ENCODE measurements at regions not wholly inside any gene's neighbourhood (a gene's known extent, or its start where the extent isn't known, plus 50 kb on each side); places are given as distances from the start of the nearest gene placed in this dataset.

GRCh38 chr16:9458816-9459215 lies 367.4 kb downstream of the HAPSTR1 start:
- DNase-seq (ENCODE audit: low read depth in 2 of 2), result no peak

- DNase-seq (ENCODE audit: low read depth in 2 of 2), result no peak
These were observed 371.5 kb downstream of the HAPSTR1 start for GRCh38 chr16:9462984-9463383.

- DNase-seq (ENCODE audit: low read depth in 2 of 2), result no peak
These were observed 372.0 kb downstream of the HAPSTR1 start for GRCh38 chr16:9463461-9463860.

GRCh38 chr16:9465161-9465560 lies 373.7 kb downstream of the HAPSTR1 start:
- no peak for DNase-seq (ENCODE audit: low read depth in 2 of 2)

GRCh38 chr16:9469512-9469911 lies 378.1 kb downstream of the HAPSTR1 start:
- DNase-seq (ENCODE audit: low read depth in 2 of 2), result peak; percentile 4 to 7

- DNase-seq (ENCODE audit: low read depth in 2 of 2), result no peak
These were observed 385.3 kb downstream of the HAPSTR1 start for GRCh38 chr16:9476744-9477143.

GRCh38 chr16:9479008-9479407 lies 387.6 kb downstream of the HAPSTR1 start:
- DNase-seq (ENCODE audit: low read depth in 2 of 2), result no peak

- DNase-seq (ENCODE audit: low read depth in 2 of 2), result no peak
These were observed 389.1 kb downstream of the HAPSTR1 start for GRCh38 chr16:9480503-9480902.

- DNase-seq (ENCODE audit: low read depth in 2 of 2), result no peak
These were observed 390.6 kb downstream of the HAPSTR1 start for GRCh38 chr16:9481747-9482730.

- DNase-seq (ENCODE audit: low read depth in 2 of 2), result no peak
These were observed 393.0 kb downstream of the HAPSTR1 start for GRCh38 chr16:9484426-9484825.

- DNase-seq (ENCODE audit: low read depth in 2 of 2), result no peak
These were observed 393.4 kb downstream of the HAPSTR1 start for GRCh38 chr16:9484881-9485280.

GRCh38 chr16:9489835-9490467 lies 398.5 kb downstream of the HAPSTR1 start:
- no peak for DNase-seq (ENCODE audit: low read depth in 2 of 2)

GRCh38 chr16:9495824-9496223 lies 404.4 kb downstream of the HAPSTR1 start:
- no peak for DNase-seq (ENCODE audit: low read depth in 2 of 2)

- DNase-seq (ENCODE audit: low read depth in 2 of 2), result no peak
These were observed 406.3 kb downstream of the HAPSTR1 start for GRCh38 chr16:9497750-9498149.

- no peak for DNase-seq (ENCODE audit: low read depth in 2 of 2)
These were observed 408.6 kb downstream of the HAPSTR1 start for GRCh38 chr16:9499941-9500593.

GRCh38 chr16:9500872-9501271 lies 409.4 kb downstream of the HAPSTR1 start:
- no peak for DNase-seq (ENCODE audit: low read depth in 2 of 2)

- DNase-seq (ENCODE audit: low read depth in 2 of 2), result no peak
These were observed 412.0 kb downstream of the HAPSTR1 start for GRCh38 chr16:9503251-9503984.

GRCh38 chr16:9508328-9508936 lies 417.0 kb downstream of the HAPSTR1 start:
- DNase-seq (ENCODE audit: low read depth in 2 of 2), result no peak

- no peak for DNase-seq (ENCODE audit: low read depth in 2 of 2)
These were observed 418.2 kb downstream of the HAPSTR1 start for GRCh38 chr16:9509663-9510062.

- DNase-seq (ENCODE audit: low read depth in 2 of 2), result no peak
These were observed 419.9 kb downstream of the HAPSTR1 start for GRCh38 chr16:9511389-9511788.

GRCh38 chr16:9516444-9516843 lies 425.0 kb downstream of the HAPSTR1 start:
- no peak for DNase-seq (ENCODE audit: low read depth in 2 of 2)

Measured in fibroblast of skin of left quadriceps (primary cell).